ENCODE measurements at regions not wholly inside any gene's neighbourhood (a gene's known extent, or its start where the extent isn't known, plus 50 kb on each side); places are given as distances from the start of the nearest gene placed in this dataset.

DNA sequence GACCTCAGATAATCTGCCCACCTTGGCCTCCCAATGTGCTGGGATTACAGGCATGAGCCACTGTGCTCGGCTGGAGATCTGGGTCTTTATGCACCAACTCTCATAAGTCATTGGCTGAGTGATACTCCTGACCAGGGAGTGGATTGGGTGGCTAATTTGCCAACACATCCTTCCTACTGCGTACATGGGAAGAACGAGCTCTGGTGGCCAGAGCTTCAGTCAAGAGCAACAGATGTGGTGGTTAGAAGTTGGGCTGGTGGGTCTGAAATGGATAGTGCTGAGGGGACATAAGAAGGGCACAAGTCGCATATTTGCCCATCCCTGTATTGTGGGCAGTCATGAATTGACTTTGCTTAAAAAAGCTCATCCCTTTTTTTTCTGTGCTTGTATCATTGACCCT is 74.1 kb upstream of the AMPD3 start:
- TF ChIP-seq, protein P1, sequence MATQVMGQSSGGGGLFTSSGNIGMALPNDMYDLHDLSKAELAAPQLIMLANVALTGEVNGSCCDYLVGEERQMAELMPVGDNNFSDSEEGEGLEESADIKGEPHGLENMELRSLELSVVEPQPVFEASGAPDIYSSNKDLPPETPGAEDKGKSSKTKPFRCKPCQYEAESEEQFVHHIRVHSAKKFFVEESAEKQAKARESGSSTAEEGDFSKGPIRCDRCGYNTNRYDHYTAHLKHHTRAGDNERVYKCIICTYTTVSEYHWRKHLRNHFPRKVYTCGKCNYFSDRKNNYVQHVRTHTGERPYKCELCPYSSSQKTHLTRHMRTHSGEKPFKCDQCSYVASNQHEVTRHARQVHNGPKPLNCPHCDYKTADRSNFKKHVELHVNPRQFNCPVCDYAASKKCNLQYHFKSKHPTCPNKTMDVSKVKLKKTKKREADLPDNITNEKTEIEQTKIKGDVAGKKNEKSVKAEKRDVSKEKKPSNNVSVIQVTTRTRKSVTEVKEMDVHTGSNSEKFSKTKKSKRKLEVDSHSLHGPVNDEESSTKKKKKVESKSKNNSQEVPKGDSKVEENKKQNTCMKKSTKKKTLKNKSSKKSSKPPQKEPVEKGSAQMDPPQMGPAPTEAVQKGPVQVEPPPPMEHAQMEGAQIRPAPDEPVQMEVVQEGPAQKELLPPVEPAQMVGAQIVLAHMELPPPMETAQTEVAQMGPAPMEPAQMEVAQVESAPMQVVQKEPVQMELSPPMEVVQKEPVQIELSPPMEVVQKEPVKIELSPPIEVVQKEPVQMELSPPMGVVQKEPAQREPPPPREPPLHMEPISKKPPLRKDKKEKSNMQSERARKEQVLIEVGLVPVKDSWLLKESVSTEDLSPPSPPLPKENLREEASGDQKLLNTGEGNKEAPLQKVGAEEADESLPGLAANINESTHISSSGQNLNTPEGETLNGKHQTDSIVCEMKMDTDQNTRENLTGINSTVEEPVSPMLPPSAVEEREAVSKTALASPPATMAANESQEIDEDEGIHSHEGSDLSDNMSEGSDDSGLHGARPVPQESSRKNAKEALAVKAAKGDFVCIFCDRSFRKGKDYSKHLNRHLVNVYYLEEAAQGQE (IDR thresholded peaks at IDR 0.05; ENCODE audit: insufficient read depth in 1 of 2, low read depth in 2 of 2, low read length in 2 of 2) = no peak
- TF ChIP-seq POLR2AphosphoS5 (IDR thresholded peaks at IDR 0.05; ENCODE audit: low read depth, low read length) = no peak
- TF ChIP-seq TAF1 (IDR thresholded peaks at IDR 0.05; ENCODE audit: borderline replicate concordance, insufficient read depth, low read length) = no peak
- no peak for TF ChIP-seq SIN3A (IDR thresholded peaks at IDR 0.05; ENCODE audit: borderline replicate concordance, insufficient read depth, low read length)

All from PFSK-1 (cell line).